Fibroblast of skin of right biceps (primary cell): ENCODE measurements at regions not wholly inside any gene's neighbourhood (a gene's known extent, or its start where the extent isn't known, plus 50 kb on each side); places are given as distances from the start of the nearest gene placed in this dataset.
A peak's percentile ranks its signal among the peaks of the same experiment; 100 is the strongest.

Experiments
- DNase-seq: peaks from one replicate; pipeline ENCODE4 v3.0.0-alpha.2; 2013

DNA sequence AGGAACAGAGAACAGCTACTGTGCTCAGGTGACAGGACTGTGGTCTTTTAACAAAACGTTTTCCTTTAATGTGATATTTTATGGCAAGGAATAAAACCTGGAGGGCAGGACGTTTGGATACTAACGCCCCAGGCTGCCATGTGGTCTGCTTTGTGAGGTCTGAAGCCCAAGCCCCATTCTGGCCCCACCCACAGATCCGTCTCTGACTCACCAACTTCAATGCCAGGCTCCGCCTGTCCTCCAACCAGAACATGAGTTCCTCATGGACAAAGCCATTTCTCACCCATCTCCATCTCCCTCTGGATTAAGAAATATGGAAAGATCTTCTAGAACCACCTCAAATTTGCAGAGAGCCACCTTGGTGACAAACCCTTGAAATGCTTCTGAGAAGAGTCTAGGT is 148.8 kb downstream of the CRYBB2 start:
- DNase-seq = peak; percentile 75

DNA sequence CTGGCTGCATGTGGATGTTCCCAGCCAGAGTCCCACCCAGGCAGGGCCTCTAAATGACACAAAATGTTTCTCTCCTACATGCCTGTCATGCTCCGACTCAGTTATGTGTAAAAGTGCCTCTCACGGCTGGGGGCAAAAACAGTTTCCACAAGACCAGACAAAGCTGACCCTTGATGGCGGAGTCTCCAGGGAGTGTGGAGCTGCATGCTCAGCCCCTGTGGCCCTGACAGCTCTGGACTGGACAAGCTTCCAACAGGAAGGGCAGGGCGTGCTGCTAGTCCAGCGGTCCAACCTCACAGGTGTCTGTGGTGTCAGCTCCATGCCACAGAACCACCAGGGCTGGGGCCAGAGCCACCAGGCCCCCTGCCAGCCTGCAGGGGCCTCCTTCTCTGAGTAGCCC is 149.6 kb downstream of the CRYBB2 start:
- DNase-seq = no peak

DNA sequence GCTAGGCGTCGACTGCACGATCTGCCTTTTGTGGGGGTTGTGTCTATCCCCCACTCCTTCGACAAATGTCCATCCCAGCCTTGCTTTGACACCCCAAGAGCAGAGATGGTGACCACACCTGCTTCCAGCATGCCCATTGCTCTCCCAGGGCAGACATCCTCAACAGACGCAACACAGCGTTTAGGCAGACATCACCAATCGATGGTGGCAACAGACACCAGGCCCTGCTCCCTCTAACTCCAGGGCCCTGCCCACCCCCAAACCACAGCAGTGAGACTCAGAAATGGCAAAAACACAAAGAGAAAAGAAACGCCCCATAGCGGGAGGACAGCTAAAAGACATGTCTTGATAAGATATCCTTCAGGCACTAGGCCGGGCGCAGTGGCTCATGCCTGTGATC is 150.9 kb downstream of the CRYBB2 start:
- no peak for DNase-seq

DNA sequence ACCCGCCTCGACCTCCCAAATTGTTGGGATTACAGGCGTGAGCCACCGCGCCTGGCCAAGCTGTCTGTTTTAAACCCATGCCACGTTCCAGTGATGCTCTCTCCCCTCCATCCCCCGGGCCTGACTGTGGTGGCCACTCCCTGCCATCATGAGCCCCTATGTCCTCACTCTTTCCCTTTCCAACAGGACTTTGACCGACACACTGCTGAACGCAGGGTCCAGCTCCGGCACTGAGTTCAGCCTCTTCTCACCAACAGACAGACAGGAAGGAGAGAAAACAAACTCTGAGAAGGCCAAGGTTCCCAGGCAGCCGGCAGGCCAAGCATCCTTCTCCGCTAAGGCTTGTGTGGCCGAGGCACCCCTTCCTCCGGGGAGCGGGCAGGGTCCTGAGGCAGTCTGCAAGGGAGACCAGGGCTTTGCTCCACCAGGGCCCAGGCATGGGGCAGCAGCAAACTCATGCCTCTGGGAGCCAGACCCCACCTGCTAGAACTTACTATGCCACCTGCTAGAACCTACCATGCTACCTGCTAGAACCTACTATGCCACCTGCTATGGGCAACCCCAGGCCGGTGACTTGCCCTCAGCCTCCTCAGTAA is 152.7 kb downstream of the CRYBB2 start:
- no peak for DNase-seq

DNA sequence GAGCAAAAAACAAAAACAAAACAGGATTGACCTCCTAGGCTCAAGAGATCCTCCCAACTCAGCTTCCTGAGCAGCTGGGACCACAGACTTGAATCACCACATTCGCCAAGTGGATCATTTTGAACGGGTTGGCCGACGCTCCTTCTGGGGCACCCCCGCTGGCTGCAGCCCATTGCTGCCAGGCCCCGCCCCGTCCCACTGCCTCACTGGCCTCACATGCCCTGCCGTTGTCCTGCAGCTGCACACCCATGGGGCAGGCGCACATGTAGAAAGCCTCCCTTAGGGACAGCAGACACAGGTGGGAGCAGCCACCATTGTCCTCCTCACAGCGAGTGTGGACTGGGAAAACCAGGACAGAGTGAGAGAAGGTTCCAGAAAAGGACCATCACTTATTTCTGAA is 154.5 kb downstream of the CRYBB2 start:
- no peak for DNase-seq

DNA sequence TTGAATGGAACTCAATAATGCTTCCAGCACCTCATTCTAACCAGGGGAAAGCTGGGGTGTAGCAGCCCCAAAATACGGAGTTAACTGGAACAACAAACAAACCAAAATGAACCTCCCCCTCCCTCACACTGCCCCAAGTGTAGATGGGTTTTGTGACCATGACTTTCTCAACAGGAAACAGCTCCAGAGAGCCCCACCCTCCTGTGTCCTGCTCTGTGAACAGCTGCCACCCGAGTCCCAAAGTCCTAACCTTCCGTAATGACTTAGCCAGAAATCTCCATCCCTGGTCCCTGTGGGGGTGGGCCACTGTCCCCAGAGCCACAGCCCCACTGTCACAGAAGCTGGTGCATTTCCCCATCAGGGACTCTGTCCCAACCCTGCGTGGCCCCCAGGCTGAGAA is 155.4 kb downstream of the CRYBB2 start:
- no peak for DNase-seq

DNA sequence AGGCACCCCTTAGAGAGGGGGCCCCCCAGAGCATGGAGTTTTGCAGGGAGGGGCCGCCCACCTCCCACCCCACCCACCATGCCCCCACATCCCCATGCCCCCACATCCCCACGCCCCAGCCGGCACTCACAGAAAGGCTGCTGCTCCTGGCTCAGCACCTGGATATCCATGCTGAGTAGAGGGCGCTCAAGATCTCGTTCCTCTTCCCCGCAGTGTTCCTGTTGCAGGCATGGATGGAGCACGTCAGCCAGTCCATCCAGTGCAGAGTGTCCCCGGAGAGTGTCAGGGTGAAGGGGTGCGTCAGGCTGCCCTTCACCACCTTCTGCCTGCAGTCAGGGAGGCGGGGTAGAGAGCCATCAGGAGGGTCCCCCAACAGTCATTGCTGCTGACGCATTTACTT is 156.2 kb downstream of the CRYBB2 start:
- no peak for DNase-seq

DNA sequence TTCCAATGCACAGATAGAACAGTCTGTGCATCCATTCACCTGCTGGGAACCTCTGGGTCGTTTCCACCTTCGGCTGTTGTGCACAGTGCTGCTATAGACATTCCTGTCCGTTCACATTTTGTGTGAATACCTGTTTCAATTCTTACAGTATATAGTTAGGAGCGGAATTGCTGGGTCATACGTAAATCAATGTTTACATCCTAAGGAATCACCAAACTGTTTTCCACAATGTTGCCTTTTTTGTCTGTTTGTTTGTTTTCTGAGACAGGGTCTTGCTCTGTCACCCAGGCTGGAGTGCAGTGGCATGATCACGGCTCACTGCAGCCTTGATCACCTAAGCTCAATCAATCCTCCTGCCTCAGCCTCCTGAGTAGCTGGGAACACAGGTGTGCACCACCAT is 158.3 kb downstream of the CRYBB2 start:
- DNase-seq = no peak

DNA sequence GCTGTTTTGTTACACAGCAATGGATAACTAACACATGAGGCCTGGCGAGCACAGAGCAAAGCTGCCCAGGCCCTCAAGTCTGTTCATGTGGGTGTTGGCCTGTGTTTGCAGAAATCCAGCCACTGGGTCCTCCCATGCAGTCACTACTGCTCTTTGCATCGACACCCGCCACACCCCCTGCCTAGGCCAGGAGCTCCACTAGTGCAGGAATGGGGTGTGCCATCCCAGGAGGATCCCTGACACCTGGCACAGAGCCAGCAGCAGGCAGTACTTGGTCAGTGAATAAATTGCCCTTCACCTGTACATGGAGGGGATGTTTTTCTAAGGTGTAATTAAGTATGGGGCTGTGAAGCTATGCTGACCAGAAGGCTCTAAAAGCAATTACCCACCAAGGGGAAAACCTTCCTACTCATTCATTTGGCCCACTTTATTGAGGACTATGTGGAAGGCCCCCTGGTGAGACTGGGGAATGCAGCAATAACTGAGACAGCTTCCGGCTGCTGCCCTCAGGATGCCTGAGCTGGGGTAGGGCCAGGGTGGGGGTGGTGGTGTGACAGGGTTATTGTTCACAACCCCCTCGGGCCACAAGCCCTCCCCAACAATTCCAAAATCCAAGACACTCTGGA is 160.8 kb downstream of the CRYBB2 start:
- DNase-seq = no peak

DNA sequence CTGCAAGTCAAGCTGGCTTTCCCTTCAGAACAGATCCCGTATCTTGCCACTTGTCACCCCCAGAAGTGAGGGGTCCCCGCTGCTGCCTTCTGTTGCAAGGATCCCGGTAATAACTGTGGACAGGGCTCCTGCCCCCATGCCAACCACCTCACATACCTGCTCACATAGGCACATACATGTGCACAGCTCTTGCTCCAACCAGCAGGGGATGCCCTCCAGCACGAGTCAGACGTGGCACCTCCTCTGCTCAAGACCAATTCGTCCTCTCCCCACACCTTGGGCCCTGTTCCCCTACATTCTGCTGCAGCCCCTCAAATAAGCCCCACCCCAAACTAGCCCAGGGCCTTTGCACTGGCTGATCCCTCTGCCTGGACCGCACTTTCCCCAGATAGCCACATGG is 163.3 kb downstream of the CRYBB2 start:
- no peak for DNase-seq

DNA sequence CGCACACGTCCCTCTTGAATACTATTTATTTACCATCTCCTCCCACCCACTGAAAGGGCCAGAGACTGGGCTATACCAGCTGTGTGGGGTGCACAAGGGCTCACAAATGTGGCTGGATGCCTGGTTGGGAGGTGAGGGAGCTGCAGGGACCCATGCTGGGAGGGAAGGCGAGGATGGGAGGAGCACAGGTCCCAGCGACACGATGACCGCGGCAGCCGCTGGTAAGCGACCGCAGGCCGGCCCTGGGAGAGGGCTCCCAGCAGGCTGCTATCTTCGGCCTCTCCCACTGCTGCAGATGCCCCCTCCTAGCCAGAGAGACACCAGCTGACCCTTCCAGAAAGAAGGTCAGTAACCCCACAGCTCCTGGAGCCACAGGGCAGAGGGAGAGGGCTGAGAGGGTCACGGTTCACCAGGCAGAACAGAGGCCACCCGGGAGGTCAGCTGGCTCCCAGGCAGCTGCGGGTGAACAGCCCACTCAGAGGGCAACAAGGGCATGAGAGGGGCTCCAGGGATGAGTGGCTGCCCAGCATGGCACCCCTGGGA is 163.9 kb downstream of the CRYBB2 start:
- DNase-seq = no peak

DNA sequence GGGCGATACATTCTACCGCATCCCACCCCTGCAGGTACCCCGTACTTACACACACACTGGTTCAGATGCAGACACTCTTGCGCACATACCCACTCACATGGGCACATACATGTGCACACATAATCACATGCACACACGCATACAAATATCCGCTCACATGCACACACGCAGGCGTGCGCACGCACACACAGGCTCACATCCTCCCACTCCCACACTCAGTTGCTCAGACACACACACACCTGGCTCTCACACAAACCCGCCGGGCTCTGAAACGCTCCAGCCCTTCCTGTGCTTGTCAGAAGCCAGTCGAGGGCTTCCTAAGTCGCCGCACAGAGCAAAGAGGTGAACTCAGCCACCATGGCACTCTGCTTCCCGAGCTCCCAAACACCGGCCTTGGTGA is 164.5 kb downstream of the CRYBB2 start:
- no peak for DNase-seq

DNA sequence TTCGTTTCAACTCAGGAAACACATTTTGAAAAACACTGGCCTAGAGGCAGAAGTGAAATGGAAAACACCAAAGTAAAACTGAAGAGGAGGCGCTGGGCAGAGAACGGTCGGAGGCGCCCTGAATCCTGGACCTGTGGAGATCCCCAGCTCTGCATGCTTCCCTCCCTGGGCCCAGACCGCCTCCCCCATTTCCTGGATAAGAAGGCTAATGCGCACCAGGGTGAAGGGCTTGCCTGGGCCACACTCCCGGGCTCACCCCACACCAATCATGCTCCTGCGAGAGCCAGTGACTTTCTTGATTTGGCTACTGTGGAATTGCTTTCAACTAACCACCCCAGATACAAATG is 167.1 kb downstream of the CRYBB2 start:
- DNase-seq = no peak

DNA sequence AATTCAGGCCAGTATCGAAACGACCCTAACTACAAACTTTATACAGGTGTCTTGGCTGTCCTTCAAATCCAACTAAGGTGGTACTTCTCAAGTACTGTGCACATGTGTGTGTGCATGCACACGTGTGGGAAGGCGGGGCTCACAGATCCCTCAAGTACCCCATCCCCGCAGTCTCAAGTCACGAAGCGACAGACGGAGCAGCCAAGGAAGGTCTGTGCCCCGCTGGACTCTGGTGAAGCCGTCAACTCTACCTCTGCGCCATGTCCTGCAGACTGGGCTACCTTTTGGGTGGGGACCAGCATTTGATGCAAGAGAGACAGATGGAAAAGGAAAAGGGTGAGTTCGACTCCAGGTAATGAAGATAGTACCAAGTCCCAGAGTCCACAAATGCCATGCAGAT is 169.0 kb downstream of the CRYBB2 start:
- no peak for DNase-seq

DNA sequence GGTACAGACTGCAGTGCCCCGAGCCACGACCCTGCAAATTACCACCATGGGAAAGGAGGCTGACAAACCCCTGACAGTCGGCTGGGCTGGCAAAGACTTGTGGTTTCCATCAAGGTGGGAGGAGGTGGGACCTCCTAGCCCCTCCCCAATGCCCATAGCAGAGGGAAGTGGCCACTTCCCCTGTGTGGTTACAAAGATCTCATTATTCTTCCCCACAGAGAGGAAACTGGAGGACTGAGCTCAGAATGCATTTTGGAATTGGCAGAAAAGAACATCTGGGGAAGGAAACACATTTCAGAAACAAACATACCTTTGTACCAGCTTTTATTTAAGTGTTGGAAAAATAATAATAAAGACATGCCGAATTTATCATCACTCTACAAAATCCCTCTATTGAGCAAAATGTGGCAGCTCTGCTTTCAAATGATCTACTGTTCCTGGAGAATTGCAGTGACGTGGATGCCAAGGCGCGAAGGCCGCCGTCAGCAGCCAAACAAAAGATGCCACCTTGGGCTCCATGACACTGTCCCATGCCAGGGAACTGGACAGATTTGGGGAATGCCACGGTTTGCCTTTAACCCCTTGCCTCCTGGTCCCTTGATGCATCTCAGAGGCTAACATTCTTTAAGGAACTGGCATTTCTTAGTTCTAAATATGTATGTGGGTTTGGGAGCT is 169.6 kb downstream of the CRYBB2 start:
- no peak for DNase-seq

DNA sequence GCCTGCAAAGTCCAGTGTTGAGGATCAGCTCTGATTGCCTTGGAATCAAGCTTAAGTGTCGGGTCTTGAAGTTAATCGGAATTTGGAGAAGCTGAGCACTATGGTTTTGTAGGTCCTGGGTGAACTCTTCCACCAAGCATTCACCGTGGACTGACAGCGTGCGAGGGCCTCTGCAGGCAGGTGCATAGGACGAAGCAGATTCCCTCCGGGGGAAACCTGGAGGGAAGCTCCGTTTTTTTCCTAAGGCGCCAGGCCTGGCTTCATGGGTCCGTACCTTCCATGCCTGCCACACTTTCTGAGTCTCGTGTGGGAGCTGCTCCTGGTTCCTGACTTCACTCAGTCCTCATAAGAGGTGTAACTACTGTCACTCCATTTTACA is 170.1 kb downstream of the CRYBB2 start:
- no peak for DNase-seq

DNA sequence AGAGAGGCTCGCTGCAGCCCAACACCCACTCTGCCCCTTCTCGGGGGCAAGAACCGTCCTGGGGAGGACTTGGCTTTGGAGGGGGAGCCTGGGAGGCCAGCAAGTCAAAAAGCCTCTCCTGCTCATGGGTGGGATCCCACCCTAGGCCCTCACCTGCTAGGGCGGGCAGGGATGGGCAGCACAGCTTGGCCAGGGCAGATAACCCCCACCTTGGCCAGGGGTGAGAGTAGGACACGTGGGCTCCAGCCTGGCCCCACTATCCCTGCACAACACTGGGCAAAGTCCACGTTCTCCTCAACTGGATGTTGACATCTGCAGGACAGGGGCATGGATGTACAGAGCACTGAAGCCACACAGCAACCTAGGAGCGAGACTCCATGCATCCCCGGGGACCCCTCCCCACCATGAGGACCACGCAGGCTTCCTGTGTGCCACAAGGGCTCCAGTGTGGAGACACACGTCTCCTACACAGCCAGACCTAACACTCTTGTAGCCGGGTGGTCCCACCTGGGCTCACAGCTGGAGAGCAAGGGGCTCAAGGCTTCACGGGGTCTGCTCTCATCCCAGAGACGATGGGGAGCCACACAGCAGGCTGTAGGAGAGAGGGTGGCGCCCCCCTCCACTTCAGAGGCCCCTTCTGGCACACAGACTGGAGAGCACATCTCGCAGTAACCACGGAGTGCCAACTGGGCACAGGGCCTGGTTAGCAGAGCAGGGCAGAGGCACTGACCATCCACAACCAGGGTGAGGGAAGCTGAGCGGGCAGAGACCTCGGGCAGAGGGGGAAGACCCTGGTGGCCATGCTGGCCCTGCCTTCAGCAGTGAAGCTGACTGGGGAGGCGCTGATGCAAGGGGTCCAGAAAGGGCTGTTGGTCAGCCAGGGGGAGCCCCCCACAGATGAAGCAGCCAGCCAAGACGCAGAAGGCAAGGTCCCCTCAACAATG is 171.1 kb downstream of the CRYBB2 start:
- DNase-seq = no peak

DNA sequence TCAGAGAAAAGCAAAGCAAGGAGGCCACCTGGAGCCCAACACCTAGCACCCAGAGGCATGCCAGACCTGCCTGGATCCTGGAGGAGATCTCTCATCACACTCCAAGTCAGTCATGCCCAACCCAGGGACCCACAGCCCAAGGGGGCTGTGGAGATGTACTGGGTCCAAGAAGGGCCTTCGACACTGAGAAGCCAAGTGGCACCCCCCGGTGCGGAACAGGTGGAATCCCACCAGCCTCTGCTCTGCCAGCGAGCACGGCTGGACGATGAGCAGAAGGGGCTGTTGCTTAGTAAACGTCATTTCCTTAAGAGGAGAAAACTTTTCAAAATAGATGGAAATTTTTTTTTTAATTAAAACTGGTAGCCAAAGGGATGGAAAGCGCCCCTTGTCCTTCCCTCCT is 171.9 kb upstream of the GRK3 start:
- no peak for DNase-seq

DNA sequence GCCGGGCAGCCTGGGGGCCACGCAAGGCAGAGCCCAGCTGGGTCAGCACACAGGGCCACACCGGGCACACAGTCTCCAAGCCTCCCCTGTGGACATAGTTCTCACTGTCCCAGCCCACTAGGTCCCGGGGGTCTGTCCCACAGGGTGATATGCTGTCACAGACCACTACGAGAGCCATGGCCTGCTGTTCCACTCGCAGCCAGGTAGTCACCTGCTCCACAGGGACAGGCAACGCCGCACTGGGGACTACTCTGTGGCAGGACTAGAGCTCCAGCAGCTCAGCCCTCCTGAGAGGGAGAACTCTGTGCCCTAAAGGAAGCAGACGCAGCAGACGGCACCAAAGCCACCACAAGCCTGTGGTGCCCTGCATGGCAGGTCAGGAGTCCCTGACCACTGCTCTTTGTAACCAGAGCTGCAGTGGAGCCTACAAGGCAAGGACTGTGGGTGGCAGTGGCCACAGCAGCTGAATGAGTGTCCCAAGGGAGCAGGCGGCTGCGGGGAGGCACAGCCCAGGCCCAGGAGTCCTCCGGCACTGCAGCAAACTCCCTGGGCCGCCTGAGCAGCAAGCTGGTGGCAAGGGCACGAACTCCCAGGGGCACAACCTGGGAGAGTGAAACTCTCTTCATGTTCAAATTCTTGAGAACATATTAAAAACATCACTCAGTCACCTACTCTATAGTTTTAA is 171.2 kb upstream of the GRK3 start:
- DNase-seq = no peak

DNA sequence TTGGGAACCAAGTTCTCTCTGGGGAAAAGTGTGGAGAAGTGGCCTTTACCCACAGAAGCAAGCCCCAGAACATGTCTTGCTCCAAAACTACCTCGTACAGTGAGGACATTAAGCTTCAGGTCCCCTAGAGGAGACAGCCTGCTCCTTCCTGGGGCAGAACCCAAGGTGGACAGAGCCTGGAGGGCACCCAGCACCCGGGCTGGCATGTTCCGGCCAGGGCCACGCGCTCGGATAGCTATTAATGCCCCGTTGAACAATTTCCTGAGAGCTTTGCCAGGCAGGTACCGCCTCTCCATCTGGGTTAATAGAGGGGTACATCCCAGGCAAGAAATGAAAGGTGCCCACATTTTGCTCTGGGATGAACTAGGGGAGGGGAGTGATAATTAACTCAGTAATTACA is 169.0 kb upstream of the GRK3 start:
- DNase-seq = no peak

DNA sequence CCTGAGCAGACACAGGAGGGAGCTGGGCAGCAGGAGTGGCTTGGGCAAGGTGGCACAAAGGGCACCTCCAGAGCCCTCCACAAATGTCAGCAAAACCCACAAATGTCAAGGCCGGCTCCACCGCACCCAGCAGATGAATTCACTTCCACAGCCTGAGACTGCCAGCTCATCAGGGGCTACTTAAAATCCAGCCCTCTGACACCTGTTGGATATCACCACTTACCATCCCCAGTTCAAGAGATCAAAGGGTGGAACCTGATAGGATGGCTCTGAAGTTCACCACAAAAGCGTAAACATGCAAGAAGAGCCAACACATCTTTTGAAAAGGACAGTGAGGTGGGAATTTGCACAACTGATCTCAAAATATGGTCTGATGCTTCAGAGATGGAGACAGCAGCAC is 168.6 kb upstream of the GRK3 start:
- DNase-seq = no peak

DNA sequence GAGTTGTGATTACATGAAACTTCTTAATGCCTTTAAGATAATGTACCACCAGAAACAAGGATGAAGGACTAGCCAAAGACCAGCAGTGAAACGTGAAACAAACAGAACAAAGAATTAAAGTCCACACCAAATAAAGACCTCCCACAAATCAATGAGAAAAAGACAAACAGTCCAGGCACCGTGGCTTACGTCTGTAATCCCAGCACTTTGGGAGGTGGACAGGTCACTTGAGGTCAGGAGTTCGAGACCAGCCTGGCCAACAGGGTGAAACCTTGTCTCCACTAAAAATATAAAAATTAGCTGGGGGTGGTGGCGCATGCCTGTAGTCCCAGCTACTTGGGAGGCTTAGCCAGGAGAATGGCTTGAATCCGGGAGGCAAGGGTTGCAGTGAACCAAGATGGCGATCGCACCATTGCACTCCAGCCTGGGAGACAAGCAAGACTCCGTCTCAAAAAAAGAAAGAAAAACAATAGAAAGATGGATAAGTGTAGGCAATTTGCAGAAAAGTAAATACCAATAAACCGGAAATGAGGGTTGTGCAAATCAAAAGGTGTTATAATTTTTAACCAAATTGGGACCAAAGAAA is 167.8 kb upstream of the GRK3 start:
- DNase-seq = no peak

DNA sequence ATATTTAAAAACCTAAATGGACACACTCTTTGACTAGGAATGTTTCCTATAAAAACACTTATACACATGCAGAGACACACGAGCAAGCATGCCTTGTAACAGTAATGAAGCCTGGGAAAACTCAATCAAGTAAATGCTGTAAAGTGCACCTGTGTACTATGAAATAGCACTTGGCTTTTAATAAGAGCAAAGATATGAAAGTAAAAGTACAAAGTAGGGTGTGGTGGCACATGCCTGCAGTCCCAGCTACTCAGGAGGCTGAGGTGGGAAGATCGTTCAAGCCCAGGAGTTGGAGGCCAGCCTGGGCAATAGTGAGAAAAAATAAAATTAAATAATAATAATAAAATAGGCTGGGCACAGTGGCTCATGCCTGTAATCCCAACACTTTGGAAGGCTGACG is 166.9 kb upstream of the GRK3 start:
- DNase-seq = no peak
